SK-N-SH (cell line): ENCODE measurements at regions not wholly inside any gene's neighbourhood (a gene's known extent, or its start where the extent isn't known, plus 50 kb on each side); places are given as distances from the start of the nearest gene placed in this dataset.

Source experiments
- CTCF ChIA-PET: fragments of 300-600, 350-600 bp; formaldehyde crosslinking; extraction: SDS; loops from one replicate; lab custom pipeline; 2021; lab: Yijun Ruan, JAX
- POLR2A ChIA-PET: fragments of 350-600 bp; sonication (Branson Sonifier 250); formaldehyde crosslinking; extraction: SDS; loops from one replicate; lab custom pipeline; 2020; ENCODE audit warnings: antibody characterized with exemption, inconsistent platforms; lab: Yijun Ruan, JAX
- DNase-seq: peaks from one replicate; pipeline ENCODE4 v3.0.0; 2012
- H2AFZ ChIP-seq: fragments of 200-600 bp; sonication (generic); 2 replicates; pipeline ENCODE4 v1.8.1; 2016; ENCODE audit warnings: antibody characterized with exemption, mild to moderate bottlenecking, low read depth
- H3F3A ChIP-seq: fragments of 200-600 bp; sonication (generic); replicated peaks from 2 replicates; pipeline ENCODE3; 2016; ENCODE audit warnings: antibody characterized with exemption, mild to moderate bottlenecking; ENCODE audit not compliant: insufficient read depth
- H3K27ac ChIP-seq, 2 experiments: fragments of 200-500 bp in 1 of 2; fragments of 200-600 bp in 1 of 2; sonication (Bioruptor generic) in 1 of 2; sonication (generic), shearing (Covaris generic) in 1 of 2; 2 replicates each; pipeline versions ENCODE4 v1.5.1 to v1.6.1; 2014 to 2016; ENCODE audit warnings: low read depth in 2 of 2, inconsistent platforms in 1 of 2, low read length in 1 of 2, mild to moderate bottlenecking in 1 of 2, mixed read lengths in 1 of 2
- H3K27me3 ChIP-seq: fragments of 200-600 bp; sonication (generic), shearing (Covaris generic); 2 replicates; pipeline ENCODE4 v1.6.1; 2016; ENCODE audit warnings: mixed run types; ENCODE audit not compliant: insufficient read depth
- H3K36me3 ChIP-seq, 2 experiments: fragments of 200-500 bp in 1 of 2; fragments of 200-600 bp in 1 of 2; sonication (Bioruptor generic) in 1 of 2; sonication (generic) in 1 of 2; replicated peaks in 1 of 2; 2 replicates each; pipeline versions ENCODE3 to v1.5.1; 2014 to 2016; ENCODE audit warnings: low read length in 1 of 2, mild to moderate bottlenecking in 1 of 2; ENCODE audit not compliant: insufficient read depth in 2 of 2, control insufficient read depth in 1 of 2
- H3K4me1 ChIP-seq, 2 experiments: fragments of 200-500 bp in 1 of 2; fragments of 200-600 bp in 1 of 2; sonication (Bioruptor generic) in 1 of 2; sonication (generic), shearing (Covaris generic) in 1 of 2; 2 replicates each; pipeline versions ENCODE4 v1.5.1 to v1.6.1; 2014 to 2016; ENCODE audit warnings: low read depth in 1 of 2, low read length in 1 of 2, mixed run types in 1 of 2; ENCODE audit not compliant: insufficient read depth in 2 of 2, control insufficient read depth in 1 of 2
- H3K4me2 ChIP-seq: fragments of 200-600 bp; sonication (generic), shearing (Covaris generic); 2 replicates; pipeline ENCODE4 v1.6.1; 2017; ENCODE audit warnings: mixed run types
- H3K4me3 ChIP-seq, 2 experiments: fragments of 200-500 bp in 1 of 2; fragments of 200-600 bp in 1 of 2; sonication (Bioruptor generic) in 1 of 2; sonication (generic), shearing (Covaris generic) in 1 of 2; 2 replicates each; pipeline versions ENCODE4 v1.5.1 to v1.8.1; 2014 to 2016; ENCODE audit warnings: low read depth in 2 of 2, inconsistent platforms in 1 of 2, low read length in 1 of 2, mild to moderate bottlenecking in 1 of 2, mixed read lengths in 1 of 2, moderate library complexity in 1 of 2
- H3K79me2 ChIP-seq: fragments of 200-600 bp; sonication (generic); 2 replicates; pipeline ENCODE4 v1.8.1; 2017; ENCODE audit warnings: mild to moderate bottlenecking; ENCODE audit not compliant: insufficient read depth
- H3K9ac ChIP-seq: fragments of 200-600 bp; sonication (generic); 2 replicates; pipeline ENCODE4 v1.6.1; 2017; ENCODE audit warnings: mixed run types
- H3K9me2 ChIP-seq: fragments of 200-600 bp; sonication (generic); 2 replicates; pipeline ENCODE4 v1.6.1; 2017; ENCODE audit warnings: mixed run types
- H3K9me3 ChIP-seq: fragments of 200-600 bp; sonication (generic); 2 replicates; pipeline ENCODE4 v1.6.1; 2017; ENCODE audit warnings: mixed run types, mild to moderate bottlenecking, moderate library complexity
- H4K20me1 ChIP-seq: fragments of 200-600 bp; sonication (generic); 2 replicates; pipeline ENCODE4 v1.6.1; 2017; ENCODE audit warnings: mild to moderate bottlenecking, mixed run types; ENCODE audit not compliant: insufficient read depth
- ELF1 ChIP-seq: IDR thresholded peaks from 2 replicates; pipeline ENCODE4 v1.4.0; 2012
- EP300 ChIP-seq, 2 experiments: IDR thresholded peaks; 2 replicates each; pipeline versions ENCODE4 v1.4.0 to v1.6.1; 2012; ENCODE audit warnings: borderline replicate concordance in 1 of 2, low read depth in 1 of 2, low read length in 1 of 2
- EZH2phosphoT487 ChIP-seq: fragments of 200-600 bp; sonication (generic); IDR thresholded peaks from 2 replicates; pipeline ENCODE4 v1.6.1; 2017; ENCODE audit warnings: low read depth, mixed run types, mild to moderate bottlenecking, antibody characterized with exemption, moderate library complexity, borderline replicate concordance
- FOSL2 ChIP-seq: IDR thresholded peaks from 2 replicates; pipeline ENCODE4 v1.4.0; 2012; ENCODE audit warnings: low read depth, mild to moderate bottlenecking, moderate library complexity, borderline replicate concordance
- FOXJ3 ChIP-seq: sonication (generic); formaldehyde crosslinking; IDR thresholded peaks from 2 replicates; pipeline ENCODE4 v1.5.1; 2020; ENCODE audit warnings: mild to moderate bottlenecking, missing genetic modification reagents
- GATA2 ChIP-seq: sonication (generic); formaldehyde crosslinking; IDR thresholded peaks from 2 replicates; pipeline ENCODE4 v1.5.0; 2020; ENCODE audit warnings: mild to moderate bottlenecking, missing genetic modification reagents
- MXI1 ChIP-seq: IDR thresholded peaks from 2 replicates; pipeline ENCODE4 v1.6.1; 2012; ENCODE audit warnings: mild to moderate bottlenecking, low read depth, low read length, improper control_type of control experiment
- POLR2AphosphoS5 ChIP-seq: IDR thresholded peaks from 2 replicates; pipeline ENCODE4 v1.6.1; 2012; ENCODE audit warnings: low read depth, low read length
- RAD21 ChIP-seq: IDR thresholded peaks from 2 replicates; pipeline ENCODE4 v1.6.1; 2012; ENCODE audit warnings: mild to moderate bottlenecking, low read length
- RFX5 ChIP-seq: IDR thresholded peaks from 2 replicates; pipeline ENCODE4 v1.6.1; 2012; ENCODE audit warnings: mild to moderate bottlenecking, improper control_type of control experiment, low read length
- RXRA ChIP-seq: IDR thresholded peaks from 2 replicates; pipeline ENCODE4 v1.4.0; 2012; ENCODE audit warnings: low read depth, mild to moderate bottlenecking, borderline replicate concordance
- SIN3A ChIP-seq: IDR thresholded peaks from 2 replicates; pipeline ENCODE4 v1.6.1; 2012; ENCODE audit warnings: low read depth, mild to moderate bottlenecking, low read length, moderate library complexity, borderline replicate concordance
- TAF1 ChIP-seq: IDR thresholded peaks from 2 replicates; pipeline ENCODE4 v1.6.1; 2012; ENCODE audit warnings: low read depth, mild to moderate bottlenecking, low read length, moderate library complexity, borderline replicate concordance
- TEAD4 ChIP-seq: IDR thresholded peaks from 2 replicates; pipeline ENCODE4 v1.4.0; 2012; ENCODE audit warnings: mild to moderate bottlenecking, borderline replicate concordance; ENCODE audit not compliant: insufficient read depth
- WGBS: methylation state at CpG from one replicate; pipeline ENCODE4 v1.1.6; 2017; ENCODE audit warnings: low lambda C conversion rate; 5-methylcytosine and 5-hydroxymethylcytosine counted together
- TF ChIP-seq, protein P1 (sequence below): fragments of 200-600 bp; sonication (generic); IDR thresholded peaks from 2 replicates; pipeline ENCODE4 v1.6.1; 2017; ENCODE audit warnings: antibody characterized with exemption, mild to moderate bottlenecking, moderate library complexity
- TF ChIP-seq, protein P2 (sequence below): fragments of 150-350 bp; IDR thresholded peaks from 2 replicates; pipeline ENCODE4 v1.6.1; 2016; ENCODE audit warnings: mild to moderate bottlenecking, low read depth, low read length
- TF ChIP-seq, protein P3 (sequence below): fragments of 150-350 bp; IDR thresholded peaks from 2 replicates; pipeline ENCODE4 v1.6.1; 2017; ENCODE audit warnings: antibody characterized with exemption, low read length, low read depth, borderline replicate concordance
- TF ChIP-seq, protein P4 (sequence below): IDR thresholded peaks from 2 replicates; pipeline ENCODE4 v1.6.1; 2012; ENCODE audit warnings: mild to moderate bottlenecking, low read depth, low read length, moderate library complexity
- TF ChIP-seq, protein P5 (sequence below): IDR thresholded peaks from 2 replicates; pipeline ENCODE4 v1.4.0; 2012; ENCODE audit warnings: low read depth, borderline replicate concordance

DNA sequence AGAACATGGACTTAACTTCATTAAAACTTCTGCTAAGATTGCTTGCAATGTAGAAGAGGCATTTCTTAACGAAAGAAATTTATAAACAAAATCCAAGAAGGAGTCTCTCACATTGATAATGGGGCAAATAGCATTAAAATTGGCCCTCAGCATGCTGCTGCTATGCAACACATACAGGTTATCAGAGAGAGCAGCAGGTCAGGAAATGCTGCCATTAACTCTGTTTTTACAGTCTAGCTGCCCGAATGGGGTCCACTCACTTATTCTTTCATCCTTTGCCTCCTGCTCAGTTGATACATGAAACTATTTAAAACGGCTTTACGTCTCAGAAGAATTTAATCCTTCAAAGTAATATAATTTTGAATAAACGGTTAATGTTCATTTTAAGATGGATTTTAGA lies 620.4 kb downstream of the SLC16A7 start:
- Histone ChIP-seq H3K27ac (no peak overlapping the region), H2AFZ (no peak overlapping the region), H3K9me2 (no peaks in the 10 kb centered on the region), H3K4me1 (no peaks in the 10 kb centered on the region), H3F3A (no peaks in the 10 kb centered on the region), H3K4me2 (no peak overlapping the region), H3K9ac (no peak overlapping the region), H4K20me1 (no peaks in the 10 kb centered on the region), H3K36me3 (no peaks in the 10 kb centered on the region), H3K4me3 (no peak overlapping the region), H3K9me3 (no peaks in the 10 kb centered on the region), H3K27me3 (no peaks in the 10 kb centered on the region), H3K79me2 (no peaks in the 10 kb centered on the region)
- POLR2A ChIA-PET = no interaction called here
- no peak for DNase-seq
- 7% methylated on average over 5 of the region's 5 CpGs for WGBS
- CTCF ChIA-PET = no interaction called here
- TF ChIP-seq, protein P1, sequence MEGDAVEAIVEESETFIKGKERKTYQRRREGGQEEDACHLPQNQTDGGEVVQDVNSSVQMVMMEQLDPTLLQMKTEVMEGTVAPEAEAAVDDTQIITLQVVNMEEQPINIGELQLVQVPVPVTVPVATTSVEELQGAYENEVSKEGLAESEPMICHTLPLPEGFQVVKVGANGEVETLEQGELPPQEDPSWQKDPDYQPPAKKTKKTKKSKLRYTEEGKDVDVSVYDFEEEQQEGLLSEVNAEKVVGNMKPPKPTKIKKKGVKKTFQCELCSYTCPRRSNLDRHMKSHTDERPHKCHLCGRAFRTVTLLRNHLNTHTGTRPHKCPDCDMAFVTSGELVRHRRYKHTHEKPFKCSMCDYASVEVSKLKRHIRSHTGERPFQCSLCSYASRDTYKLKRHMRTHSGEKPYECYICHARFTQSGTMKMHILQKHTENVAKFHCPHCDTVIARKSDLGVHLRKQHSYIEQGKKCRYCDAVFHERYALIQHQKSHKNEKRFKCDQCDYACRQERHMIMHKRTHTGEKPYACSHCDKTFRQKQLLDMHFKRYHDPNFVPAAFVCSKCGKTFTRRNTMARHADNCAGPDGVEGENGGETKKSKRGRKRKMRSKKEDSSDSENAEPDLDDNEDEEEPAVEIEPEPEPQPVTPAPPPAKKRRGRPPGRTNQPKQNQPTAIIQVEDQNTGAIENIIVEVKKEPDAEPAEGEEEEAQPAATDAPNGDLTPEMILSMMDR = no peak
- TF ChIP-seq TEAD4 = no peak
- no peak for TF ChIP-seq SIN3A
- TF ChIP-seq MXI1 = no peak
- TF ChIP-seq RFX5 = no peak
- TF ChIP-seq FOXJ3 (CRISPR knock-in tag) = no peak
- TF ChIP-seq, protein P2, sequence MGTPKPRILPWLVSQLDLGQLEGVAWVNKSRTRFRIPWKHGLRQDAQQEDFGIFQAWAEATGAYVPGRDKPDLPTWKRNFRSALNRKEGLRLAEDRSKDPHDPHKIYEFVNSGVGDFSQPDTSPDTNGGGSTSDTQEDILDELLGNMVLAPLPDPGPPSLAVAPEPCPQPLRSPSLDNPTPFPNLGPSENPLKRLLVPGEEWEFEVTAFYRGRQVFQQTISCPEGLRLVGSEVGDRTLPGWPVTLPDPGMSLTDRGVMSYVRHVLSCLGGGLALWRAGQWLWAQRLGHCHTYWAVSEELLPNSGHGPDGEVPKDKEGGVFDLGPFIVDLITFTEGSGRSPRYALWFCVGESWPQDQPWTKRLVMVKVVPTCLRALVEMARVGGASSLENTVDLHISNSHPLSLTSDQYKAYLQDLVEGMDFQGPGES = no peak
- no peak for TF ChIP-seq EZH2phosphoT487
- TF ChIP-seq RXRA = no peak
- no peak for TF ChIP-seq ELF1
- TF ChIP-seq, protein P3, sequence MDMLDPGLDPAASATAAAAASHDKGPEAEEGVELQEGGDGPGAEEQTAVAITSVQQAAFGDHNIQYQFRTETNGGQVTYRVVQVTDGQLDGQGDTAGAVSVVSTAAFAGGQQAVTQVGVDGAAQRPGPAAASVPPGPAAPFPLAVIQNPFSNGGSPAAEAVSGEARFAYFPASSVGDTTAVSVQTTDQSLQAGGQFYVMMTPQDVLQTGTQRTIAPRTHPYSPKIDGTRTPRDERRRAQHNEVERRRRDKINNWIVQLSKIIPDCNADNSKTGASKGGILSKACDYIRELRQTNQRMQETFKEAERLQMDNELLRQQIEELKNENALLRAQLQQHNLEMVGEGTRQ = no peak
- no peak for TF ChIP-seq FOSL2

DNA sequence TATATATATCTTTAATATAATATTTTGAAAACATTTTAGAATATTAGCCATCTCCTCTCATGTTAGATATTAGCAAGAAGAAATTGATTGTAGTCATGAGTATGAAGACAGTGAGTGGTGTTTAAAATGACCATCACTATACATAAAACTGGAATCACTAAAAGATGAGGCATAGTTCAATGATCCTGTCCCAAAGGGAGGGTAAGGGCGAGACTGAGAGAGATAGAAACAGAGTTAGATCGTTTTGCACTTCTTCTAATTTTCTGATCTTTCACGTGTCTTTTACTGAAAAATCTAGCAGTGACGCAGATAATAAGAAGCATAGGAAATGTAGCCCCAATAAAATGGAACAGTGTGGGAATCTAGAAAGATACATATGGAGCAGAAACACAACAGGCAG lies 627.4 kb downstream of the SLC16A7 start:
- no peaks in the 10 kb centered on the region; the same call in 1 of the 2 replicates for H3K9me2 ChIP-seq
- H3K4me2 ChIP-seq = no peak overlapping the region
- H3K36me3 ChIP-seq = no peaks in the 10 kb centered on the region
- POLR2A ChIA-PET = no interaction called here
- H3K9me3 ChIP-seq = no peaks in the 10 kb centered on the region
- 7% methylated on average over 4 of the region's 4 CpGs for WGBS
- H3F3A ChIP-seq = no peaks in the 10 kb centered on the region
- H3K4me3 ChIP-seq = no peak overlapping the region
- H3K4me1 ChIP-seq = no peaks in the 10 kb centered on the region
- H3K27ac ChIP-seq = no peak overlapping the region
- no peaks in the 10 kb centered on the region for H3K79me2 ChIP-seq
- H3K27me3 ChIP-seq = no peaks in the 10 kb centered on the region
- H2AFZ ChIP-seq = no peak overlapping the region
- DNase-seq = no peak
- no peak overlapping the region for H3K9ac ChIP-seq
- CTCF ChIA-PET = no interaction called here
- H4K20me1 ChIP-seq = no peaks in the 10 kb centered on the region
- TF ChIP-seq, protein P4, sequence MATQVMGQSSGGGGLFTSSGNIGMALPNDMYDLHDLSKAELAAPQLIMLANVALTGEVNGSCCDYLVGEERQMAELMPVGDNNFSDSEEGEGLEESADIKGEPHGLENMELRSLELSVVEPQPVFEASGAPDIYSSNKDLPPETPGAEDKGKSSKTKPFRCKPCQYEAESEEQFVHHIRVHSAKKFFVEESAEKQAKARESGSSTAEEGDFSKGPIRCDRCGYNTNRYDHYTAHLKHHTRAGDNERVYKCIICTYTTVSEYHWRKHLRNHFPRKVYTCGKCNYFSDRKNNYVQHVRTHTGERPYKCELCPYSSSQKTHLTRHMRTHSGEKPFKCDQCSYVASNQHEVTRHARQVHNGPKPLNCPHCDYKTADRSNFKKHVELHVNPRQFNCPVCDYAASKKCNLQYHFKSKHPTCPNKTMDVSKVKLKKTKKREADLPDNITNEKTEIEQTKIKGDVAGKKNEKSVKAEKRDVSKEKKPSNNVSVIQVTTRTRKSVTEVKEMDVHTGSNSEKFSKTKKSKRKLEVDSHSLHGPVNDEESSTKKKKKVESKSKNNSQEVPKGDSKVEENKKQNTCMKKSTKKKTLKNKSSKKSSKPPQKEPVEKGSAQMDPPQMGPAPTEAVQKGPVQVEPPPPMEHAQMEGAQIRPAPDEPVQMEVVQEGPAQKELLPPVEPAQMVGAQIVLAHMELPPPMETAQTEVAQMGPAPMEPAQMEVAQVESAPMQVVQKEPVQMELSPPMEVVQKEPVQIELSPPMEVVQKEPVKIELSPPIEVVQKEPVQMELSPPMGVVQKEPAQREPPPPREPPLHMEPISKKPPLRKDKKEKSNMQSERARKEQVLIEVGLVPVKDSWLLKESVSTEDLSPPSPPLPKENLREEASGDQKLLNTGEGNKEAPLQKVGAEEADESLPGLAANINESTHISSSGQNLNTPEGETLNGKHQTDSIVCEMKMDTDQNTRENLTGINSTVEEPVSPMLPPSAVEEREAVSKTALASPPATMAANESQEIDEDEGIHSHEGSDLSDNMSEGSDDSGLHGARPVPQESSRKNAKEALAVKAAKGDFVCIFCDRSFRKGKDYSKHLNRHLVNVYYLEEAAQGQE = no peak
- TF ChIP-seq POLR2AphosphoS5 (no peak), RAD21 (no peak), GATA2 (CRISPR knock-in tag) (no peak), MXI1 (no peak), EP300 (IDR thresholded peaks at IDR 0.05; ENCODE audit: borderline replicate concordance in 1 of 2, low read depth in 1 of 2, low read length in 1 of 2) (no peak), TAF1 (no peak)
- TF ChIP-seq, protein P5, sequence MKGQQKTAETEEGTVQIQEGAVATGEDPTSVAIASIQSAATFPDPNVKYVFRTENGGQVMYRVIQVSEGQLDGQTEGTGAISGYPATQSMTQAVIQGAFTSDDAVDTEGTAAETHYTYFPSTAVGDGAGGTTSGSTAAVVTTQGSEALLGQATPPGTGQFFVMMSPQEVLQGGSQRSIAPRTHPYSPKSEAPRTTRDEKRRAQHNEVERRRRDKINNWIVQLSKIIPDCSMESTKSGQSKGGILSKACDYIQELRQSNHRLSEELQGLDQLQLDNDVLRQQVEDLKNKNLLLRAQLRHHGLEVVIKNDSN = no peak
